Amniotic epithelial cell (primary cell): ENCODE measurements at regions not wholly inside any gene's neighbourhood (a gene's known extent, or its start where the extent isn't known, plus 50 kb on each side); places are given as distances from the start of the nearest gene placed in this dataset.
"Not testable (repeated sequence)": the region's sequence is repeated elsewhere in the genome, so short reads cannot be mapped to it uniquely, and the experiment has no call there.

Experiments used
- DNase-seq: peaks from one replicate; pipeline ENCODE4 v3.0.0-alpha.2; 2010; ENCODE audit warnings: low read depth

DNA sequence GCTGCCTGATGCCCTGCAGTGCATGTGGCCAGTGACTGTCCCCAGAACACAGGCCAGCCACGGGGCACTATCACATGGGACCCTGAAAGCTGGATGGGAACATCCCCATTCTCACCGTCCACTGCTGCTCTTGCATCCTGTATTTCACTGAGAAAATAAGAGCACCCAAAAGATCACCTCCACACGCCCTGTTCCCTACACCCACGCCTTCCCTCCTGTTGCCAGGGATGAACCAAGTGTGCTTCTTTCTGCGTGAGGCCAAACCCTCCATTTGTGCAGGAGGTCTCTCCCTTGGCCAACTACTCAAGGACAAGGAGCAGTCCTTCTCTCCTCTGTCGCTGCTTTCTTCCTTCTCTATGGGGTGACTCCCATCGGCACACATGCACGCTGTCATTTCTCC lies 118.3 kb downstream of the LRRC37A3 start:
- not testable (repeated sequence) for DNase-seq

DNA sequence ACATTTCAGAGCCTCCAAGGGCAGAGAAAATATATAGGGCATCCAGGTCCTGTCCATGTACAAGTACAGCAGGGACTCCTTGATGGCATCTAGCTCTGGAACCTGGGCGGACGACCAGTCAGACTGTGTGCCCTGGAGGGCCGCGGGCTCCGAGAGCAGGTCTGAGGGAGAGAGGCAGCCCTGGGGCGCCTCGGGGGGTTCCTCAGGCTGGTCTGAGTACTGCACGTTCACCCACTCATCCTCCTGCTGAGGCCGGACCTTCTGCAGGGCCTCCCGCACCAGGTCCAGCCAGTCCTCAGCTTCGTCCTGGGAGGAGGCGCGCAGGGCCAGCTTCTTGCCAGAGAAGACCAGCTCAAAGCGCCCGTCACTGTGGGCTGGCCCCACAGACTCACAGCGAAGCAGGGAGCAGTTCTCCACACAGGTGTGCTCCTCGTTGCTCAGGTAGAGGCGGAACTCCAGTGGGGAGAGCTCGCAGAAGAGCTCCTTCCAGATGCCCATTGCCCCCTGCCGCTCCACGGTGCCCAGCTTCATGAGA lies 118.8 kb downstream of the LRRC37A3 start:
- not testable (repeated sequence) for DNase-seq

DNA sequence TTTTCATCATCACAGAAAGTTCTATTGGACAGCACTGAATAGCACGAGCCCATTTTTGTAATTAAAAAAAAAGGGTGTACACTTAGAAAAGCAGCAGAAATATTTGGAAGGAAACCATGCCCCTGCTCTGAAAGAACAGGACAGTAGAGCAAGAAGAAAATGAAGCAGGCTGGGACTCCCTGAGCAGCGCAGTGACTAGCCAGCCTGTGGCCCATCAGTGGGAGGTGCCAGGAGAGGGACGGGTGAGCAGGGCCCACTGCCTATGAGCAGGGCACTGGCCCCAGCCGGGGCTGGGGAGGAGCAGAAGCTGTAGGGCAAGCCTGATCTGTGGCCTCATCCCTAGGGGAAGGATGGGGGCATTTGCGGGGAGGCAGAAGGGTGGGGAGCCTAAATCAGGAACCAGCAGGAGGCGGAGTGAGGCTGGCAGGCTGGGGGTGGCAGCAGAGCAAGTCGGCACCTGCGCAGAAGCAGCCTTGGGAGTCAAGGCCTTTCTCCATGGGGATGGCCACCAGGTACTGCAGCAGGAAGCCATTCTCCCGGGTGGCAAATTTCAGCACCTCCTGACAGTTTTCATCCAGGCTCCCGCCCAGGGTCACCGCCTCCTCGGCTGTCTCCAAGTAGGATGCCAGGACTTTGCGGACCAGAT lies 119.6 kb downstream of the LRRC37A3 start:
- DNase-seq = not testable (repeated sequence)

DNA sequence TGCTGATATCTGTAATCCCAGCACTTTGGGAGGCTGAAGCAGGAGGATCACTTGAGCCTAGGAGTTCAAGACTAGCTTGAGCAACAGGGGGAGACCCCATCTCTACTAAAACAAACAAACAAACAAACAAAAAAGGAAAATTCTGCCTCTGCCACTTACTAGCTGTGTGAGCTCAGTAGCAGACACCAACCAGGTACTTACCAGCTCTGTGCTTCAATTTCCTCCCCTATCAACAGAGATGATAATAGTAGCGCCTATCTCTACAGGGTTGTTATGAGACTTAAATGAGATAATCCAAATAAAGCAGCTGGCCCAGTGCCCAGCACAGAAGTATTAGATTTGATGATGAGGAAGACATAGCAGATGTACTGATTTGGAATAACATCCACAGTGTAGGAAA lies 120.3 kb downstream of the LRRC37A3 start:
- not testable (repeated sequence) for DNase-seq

DNA sequence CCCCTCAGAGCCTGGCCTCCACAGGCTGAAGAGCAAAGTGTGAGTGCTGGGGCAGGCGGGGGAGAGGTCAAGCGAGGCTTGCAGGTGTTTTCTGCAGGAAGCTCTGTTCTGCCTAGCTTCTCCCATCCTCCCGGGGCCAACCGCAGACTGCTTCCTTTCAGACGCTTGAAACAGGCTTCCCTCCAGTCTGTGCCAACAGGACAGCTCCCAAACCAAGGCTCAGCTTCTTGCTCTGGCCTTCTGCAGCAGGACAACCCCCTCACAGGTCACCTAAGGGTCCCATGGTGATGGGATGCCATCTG lies 120.8 kb downstream of the LRRC37A3 start:
- DNase-seq = not testable (repeated sequence)

DNA sequence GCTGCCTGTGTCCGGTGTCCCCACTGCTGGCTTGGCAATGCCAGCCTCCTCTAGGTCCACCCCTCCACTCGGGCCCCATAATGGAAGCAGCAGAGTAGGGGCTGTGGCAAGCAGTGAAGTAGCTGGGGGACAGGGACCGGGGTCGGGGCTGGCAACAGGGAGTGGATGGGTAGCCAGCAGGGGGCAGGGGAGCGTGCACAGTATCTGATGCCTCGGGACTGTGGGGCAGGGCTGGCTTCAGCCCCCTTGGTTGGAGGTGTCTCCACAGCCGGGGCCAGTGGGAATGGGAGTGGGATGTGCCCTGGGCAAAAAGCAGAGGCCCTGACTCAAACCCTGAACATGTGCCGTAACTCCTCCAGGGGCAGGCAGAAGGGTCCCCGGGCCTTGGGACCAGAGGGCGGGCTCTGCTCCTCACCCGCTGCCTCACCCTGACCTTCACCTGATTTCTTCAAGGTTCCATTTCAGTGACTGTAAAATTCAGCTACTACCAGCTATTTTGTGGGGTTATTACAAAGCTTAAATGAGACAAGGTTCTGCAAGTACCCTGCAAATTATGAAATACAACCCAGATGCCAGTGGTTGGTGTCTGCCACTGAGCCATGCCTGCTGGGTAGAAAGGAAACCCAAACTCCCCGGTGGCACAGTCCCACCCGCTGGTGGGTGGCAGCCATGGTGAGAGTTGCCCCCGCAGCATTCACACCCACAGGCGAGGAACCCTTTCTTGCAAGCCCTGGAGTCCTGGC lies 121.4 kb downstream of the LRRC37A3 start:
- not testable (repeated sequence) for DNase-seq

DNA sequence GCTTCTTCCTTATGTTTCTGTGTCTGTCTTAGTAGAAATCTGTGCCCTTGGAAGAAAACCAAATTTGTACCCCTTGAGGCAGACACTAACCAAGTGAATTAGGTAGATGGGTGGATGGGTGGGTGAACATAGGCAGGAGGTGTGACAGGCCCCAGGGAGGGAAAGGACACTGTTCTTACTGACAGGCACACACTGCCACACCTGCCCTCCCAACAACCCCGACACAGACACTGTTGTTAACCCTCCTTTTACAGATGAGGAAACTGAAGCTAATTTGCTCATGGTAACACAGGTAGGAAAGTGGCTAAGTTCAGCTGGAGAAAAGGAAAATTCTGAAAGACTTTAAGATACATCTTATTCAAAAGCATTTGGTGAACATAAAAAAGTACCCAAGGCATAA lies 123.9 kb downstream of the LRRC37A3 start:
- DNase-seq = not testable (repeated sequence)

DNA sequence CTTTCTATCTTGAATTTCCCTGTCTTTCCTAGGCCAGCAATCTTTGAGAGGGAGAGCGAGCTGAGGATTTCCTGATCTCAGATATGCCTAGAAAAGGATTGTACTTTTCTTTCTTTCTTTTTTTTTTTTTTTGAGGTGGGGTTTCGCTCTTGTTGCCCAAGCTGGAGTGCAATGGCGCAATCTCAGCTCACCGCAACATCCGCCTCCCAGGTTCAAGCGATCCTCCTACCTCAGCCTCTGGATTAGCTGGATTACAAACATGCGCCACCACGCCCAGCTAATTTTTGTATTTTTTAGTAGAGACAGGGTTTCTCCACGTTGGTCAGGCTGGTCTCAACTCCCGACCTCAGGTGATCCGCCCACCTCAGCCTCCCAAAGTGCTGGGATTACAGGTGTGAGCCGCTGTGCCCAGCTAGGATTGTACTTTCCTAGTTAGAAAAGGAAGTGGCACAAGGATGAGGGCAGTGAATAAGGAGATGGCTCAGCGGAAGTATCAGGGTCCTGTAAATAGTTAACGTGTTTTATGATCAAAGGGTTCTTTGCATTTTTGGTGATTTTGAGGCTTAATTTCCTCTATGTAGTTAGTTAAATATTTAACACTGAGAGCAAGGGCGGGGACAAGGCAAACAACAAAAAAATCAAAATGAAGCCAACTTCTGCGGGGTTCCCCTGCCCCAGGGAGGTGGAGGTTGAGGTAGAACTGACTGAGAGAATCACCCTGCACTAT lies 124.6 kb downstream of the LRRC37A3 start:
- peak; percentile 68 for DNase-seq

DNA sequence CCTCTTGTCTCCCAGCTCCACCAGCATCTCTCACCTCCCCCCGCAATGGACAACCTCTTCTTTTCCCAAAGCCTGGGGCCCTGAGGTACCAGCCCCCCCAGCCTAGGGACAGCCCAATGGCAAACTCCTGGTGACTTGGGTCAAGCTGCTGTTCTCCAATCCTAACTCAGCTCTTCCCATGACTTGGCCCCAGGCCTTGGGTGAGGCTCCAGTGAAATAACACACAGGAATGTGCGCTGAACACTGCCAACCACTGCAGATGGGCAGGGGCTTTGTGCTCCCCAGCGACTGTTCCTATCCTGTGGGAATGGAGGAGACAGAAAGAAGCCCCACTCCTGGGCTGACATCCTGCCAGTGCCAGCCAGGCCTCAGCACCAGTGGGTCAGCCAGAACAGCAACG lies 125.2 kb downstream of the LRRC37A3 start:
- peak; percentile 58 for DNase-seq

DNA sequence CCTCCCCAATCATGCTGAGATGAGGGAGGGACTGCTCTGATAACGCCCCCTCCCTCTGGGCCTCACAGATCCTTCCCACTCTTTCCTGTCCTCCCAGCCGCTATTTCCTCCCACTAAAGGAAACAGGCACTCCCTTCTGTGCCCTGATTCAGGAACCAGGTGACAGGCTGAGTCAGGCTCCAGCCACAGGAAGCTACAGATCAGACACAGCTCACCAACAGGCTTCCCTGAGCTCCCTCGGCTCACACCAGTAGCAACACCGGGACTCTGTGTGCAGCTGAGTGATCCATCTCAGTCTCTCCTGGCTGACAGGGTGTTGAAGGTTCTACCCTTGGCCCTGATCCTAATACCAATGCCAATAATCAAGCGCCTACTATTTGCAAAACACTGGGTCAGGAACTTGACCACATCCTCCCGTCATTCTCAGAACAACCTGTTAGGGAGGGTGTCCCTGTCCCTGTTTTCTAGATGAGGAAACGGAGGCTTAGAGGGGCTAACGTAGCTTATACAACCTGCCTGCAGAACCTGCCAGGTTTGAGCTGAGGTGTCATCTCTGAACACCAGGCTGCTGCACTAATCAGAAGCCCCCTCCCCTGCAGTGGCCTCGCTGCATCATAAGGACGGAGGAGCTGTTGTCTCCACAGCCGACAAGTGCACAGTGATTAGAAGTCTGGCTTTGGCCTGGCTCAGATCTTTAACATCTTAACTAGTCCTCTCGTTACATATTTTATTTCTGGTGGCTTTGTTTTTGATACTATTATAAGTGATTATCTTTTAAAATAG lies 126.3 kb downstream of the LRRC37A3 start:
- DNase-seq = peak; percentile 77

DNA sequence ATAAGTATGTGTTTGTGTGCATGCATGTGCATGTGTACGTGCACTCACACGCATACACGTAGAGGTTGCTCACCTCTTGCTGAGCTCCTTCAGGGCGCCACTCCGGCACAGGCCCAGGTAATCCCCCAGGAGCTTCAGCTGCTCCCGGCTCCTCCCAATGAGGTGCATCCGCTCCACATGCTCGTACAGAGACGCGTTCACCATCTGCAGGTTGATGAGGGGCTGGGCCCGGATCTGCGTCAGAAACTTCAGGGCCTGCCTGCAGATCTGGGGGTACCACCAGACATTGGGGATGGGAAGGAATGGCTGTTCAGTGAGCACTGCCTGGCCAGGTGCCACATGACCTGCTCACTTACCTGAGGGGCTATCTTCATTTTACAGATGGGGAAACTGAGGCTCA lies 127.0 kb downstream of the LRRC37A3 start:
- DNase-seq = not testable (repeated sequence)

DNA sequence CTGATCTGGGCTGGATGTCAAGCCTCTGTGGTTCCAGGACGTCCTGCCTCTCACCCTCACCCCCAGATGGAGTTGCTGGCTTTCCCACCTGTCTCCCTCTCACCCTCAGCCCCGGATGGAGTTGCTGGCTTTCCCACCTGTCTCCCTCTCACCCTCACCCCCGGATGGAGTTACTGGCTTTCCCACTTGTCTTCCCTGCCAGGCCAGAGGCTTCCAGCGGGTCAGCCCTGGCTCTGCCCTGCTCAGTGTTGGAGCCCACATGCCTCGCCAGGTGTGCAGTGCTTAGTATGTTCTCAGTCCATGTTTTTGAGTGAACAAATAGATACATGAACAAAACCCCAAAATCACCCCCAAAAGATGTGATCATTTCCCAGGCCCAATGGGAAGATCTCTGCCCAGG lies 127.6 kb downstream of the LRRC37A3 start:
- DNase-seq = not testable (repeated sequence)

DNA sequence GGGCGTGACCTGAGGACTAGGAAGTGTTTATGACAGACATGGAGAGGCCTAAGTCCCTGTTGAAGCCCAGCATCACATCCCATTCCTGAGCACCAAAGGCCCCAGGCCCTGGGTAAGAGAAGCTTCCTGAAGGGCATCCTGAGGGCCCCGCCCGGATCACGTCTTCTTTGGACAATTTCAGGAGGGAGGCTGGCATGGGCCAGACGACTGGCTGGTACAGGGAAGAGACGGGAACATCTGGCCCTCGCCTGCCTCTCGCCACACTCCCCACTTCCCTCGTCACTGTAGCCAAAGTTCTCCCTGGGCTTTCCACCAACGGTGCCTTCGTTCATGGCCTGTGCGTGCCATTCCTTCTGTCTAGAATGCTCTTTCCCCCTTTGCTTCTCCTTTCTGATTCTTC lies 128.1 kb downstream of the LRRC37A3 start:
- not testable (repeated sequence) for DNase-seq

DNA sequence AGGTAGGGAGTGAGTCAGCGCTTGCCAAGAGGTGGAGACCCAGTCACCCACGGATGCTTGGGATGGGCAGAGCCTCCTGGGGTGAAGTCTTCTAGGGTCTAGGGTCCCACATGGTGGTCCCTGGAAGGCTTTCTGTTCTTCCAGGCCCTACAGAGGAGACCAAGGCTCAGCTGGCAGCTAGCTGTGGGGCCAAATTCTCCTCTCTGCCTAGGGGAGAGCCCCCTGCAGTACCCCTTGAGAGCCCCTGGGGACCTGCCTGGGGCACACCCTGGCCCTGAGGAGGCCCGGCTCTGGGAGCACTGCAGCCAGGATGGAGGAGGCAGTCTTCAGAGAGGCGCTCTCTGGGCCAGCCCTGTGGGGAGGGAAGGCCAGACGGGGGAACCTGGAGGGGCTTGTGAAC lies 128.6 kb upstream of the SMURF2 start:
- DNase-seq = not testable (repeated sequence)

DNA sequence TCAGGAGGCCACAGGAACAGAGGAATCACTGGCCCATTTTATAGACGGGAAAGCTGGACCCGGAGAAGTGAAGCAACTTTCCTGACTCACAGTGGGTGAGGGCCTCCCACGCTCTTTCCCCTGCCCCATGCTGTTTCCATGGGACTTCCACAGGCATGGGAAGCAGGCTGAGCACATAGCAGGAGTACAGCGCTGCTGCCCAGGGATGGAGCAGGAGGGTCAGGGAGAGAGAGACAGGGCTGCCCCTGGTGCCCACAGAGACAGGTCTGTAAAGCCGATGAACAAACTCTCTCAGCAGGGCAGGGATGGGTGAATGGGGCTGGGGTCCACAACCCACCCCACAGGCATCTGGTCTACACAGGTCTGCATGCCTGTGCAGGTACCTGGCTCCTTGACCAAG lies 128.1 kb upstream of the SMURF2 start:
- DNase-seq = not testable (repeated sequence)

DNA sequence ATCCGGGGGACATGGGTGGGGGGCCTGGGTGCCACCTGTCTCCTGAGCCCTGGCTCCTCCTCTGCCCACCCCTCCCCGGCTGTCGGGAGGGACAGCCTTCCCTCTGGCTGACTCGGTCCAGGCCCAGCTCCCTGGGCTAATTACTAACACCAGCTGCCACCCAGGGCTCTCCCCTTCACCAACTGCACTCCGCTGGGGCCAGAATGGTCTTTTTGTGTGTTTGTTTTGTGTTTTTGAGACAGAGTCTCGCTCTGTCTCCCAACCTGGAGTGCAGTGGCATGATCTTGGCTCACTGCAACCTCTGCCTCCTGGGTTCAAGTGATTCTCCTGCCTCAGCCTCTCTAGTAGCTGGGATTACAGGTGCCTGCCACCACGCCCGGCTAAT lies 126.9 kb upstream of the SMURF2 start:
- not testable (repeated sequence) for DNase-seq

DNA sequence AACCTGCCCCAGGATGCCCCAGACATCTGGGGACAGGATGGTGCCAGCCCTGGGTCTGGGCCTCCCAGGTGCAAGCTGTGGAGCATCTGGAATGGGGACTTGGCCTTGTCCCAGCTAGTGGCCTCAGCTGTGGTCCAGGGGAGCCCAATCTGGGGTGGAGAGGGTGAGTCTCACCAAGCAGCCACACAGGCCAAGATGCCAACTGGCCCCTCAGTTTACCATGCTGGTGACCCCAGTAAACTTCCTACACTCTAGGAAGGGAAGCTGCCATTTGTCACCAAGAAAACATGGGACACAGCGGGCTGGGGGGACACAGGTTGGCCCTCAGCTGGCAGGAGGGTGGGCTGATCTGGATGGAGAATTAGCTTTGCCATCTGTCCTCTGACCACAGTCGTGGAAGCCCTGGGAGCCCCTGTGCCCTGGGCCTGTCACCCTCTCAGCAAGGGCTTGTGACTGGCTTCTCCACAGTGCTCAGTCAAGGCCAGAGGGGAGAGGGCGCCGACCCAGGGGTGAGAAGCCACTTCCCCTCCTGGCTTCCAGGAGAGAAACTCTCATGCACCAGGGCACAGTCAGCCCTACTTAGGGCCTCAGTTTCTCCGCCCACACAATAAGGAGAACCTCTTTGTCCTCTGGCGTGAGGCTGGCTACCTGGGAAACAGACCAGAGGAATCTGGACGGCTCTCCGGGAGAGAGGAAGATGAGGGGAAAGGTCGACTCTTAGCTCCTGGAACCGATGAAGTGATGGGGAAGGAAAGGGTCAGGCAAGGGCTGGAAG lies 126.4 kb upstream of the SMURF2 start:
- DNase-seq = no peak

DNA sequence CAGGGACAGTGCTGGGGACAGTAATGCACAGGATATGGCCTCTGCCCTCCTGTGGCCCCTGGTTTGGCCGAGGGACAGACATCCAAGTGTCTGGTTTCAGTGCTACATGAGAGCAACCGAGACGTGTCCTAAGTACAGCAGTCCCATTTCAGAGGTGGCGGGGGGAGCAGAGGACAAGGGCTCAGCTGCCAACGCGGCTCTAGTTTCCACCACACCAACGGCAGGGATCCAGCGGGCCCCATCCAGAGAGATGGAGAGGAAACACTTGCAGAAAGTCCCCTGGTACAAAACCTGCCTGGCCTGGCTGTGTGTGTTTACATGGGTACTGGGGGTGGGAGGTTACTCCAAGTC lies 125.8 kb upstream of the SMURF2 start:
- no peak for DNase-seq

DNA sequence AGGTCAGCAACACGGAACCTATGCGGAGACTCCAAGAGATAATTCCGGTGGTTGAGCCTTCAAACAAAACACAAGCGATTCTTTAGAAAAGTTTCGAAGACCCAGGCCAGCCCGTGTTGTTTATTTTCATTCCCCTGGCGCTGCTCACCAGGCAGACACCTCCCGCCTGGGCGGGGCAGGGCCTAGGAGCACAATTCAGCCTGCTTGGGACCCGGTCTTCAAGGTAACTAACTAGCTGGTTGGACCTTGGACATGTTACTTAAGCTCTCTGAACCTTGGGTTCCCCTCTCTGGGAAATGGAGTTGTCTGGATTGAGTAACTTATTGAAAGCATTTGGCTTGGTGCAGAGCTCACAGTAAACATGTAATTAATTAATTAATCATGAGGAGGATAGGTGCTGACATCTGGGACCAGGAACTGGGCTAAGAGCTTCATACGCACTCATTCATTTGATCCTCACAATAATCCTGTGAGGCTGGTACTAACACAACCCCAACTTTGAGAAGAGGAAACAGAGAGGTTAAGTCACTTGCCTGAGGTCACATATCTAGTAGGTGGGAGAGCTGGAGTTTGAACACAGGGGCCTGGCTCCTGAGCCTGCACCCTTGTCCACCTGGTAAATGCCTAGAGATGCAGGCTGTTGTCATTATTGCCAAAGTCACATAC lies 125.3 kb upstream of the SMURF2 start:
- no peak for DNase-seq

DNA sequence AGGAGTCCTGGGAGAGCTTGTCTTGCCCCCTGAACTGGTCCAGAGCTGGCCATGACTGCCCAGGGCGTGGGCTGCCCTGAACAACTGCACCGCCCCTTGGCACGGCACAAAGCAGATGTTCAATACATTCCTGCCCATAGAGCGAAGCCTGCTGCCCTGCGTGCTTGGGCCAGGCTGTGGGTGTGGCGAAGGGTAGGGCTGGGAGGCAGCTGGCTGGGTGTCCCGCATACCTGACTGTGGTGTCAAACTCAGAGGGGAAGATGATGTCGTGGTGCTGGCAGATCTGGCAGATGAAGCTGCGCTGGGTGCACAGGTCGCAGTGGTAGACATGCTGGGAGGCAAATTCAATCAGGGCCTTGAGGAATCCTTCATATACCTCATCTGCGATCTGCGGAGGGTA lies 124.2 kb upstream of the SMURF2 start:
- no peak for DNase-seq

DNA sequence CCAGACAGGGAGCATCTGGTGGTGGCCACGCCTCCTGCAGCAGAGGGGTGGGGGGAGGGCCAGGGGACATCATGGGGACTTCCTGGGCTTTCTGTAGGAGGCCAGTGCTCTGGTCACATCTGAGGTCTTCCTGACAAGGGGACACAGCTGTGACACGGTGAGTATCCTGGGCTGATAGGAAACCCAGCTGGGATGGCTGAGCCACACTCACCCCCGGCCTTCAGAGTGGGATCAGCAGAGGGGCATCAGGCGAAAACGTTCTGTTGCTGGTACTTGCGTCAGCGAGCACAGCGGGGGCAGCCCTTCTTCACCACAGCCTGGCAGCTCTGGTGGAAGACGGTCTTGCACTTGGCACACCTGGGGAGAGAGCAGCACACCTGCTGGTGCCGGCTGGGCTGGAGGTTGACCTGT lies 122.9 kb upstream of the SMURF2 start:
- no peak for DNase-seq
